ENCODE measurements at regions not wholly inside any gene's neighbourhood (a gene's known extent, or its start where the extent isn't known, plus 50 kb on each side); places are given as distances from the start of the nearest gene placed in this dataset.

DNA sequence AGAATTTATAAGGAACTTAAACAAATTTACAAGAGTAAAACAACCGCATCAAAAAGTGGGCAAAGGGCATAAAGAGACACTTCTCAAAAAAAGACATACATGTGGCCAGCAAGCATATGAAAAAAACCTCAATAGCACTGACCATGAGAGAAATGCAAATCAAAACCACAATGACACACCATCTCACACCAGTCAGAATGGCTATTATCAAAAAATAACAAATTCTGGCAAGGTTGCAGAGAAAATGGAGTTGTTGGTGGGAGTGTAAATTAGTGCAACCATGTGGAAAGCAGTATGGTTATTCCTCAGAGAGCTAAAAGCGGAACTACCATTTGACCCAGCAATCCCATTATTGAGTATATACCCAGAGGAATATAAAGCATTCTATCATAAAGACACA is 866.8 kb upstream of the TENM4 start:
- ChIA-PET CTCF (no interaction called here), POLR2A (no interaction called here)
- Histone ChIP-seq H3K4me1 (no peaks in the 10 kb centered on the region), H3K9me3 (no peaks in the 10 kb centered on the region), H3K4me2 (no peak overlapping the region), H3K27ac (no peak overlapping the region), H3K4me3 (no peak overlapping the region)
- no peak for ATAC-seq
- no peak for DNase-seq (ENCODE audit: low read depth in 1 of 2, low spot score in 1 of 2)
- no peak for TF ChIP-seq CHD4 (IDR thresholded peaks at IDR 0.05; ENCODE audit: borderline replicate concordance)
- no peak for TF ChIP-seq ZNF302 (CRISPR knock-in tag; IDR thresholded peaks at IDR 0.05)
- TF ChIP-seq EHF (CRISPR knock-in tag; IDR thresholded peaks at IDR 0.05) = no peak
- TF ChIP-seq RARB (CRISPR knock-in tag; IDR thresholded peaks at IDR 0.05) = no peak
- TF ChIP-seq FOXS1 (CRISPR knock-in tag; IDR thresholded peaks at IDR 0.05) = no peak
- no peak for TF ChIP-seq BHLHE40 (IDR thresholded peaks at IDR 0.05; ENCODE audit: low read depth, low read length)
- no peak for TF ChIP-seq PHF8 (IDR thresholded peaks at IDR 0.05; ENCODE audit: borderline replicate concordance, low read depth)
- TF ChIP-seq RFX5 (IDR thresholded peaks at IDR 0.05) = no peak
- TF ChIP-seq GATA3 (IDR thresholded peaks at IDR 0.05; ENCODE audit: borderline replicate concordance) = no peak
- TF ChIP-seq TFCP2L1 (CRISPR knock-in tag; IDR thresholded peaks at IDR 0.05) = no peak
- no peak for TF ChIP-seq NR3C1 (IDR thresholded peaks at IDR 0.05)
- no peak for TF ChIP-seq KDM1A (IDR thresholded peaks at IDR 0.05; ENCODE audit: low read depth)
- no peak for TF ChIP-seq PBX3 (IDR thresholded peaks at IDR 0.05)
- FAIRE-seq = no peak
- WGBS (ENCODE audit: missing lambda C conversion rate) = 44% methylated on average over 2 of the region's 2 CpGs

DNA sequence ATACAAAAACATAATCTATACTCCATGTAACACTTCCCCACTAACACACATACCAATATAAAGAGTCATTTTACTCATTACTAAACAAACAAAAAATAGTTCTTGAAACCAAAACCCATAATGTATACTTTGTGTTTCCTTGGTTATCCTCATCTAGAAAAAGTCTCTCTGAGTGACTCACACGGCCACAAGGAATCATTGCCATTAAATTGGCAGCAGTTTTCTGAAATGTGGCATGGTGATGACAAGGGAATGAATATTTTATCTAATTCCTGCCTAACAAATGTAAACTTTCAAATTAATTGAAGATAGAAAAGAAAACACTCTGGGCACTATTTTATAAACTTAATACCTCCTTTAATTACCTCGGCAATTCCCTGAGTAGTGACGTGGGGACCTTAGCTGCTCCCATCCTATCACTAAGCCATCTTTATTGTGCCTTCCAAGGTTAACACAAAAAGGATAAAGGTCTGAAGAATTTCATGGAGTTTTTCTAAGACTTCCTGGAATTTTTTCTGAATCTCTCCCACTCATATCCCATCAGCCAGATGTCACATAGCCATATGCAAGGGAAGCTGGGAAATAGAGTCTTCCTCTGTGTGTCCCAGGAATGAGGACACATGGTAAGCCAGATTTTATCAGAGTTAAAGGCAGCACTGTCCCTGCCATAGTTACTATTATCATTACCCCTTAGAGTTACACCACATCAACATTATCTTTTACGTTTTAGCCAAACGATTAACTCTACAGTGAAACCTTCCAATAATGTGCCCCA is 857.2 kb upstream of the TENM4 start:
- FAIRE-seq (no peak), DNase-seq (ENCODE audit: low read depth in 1 of 2, low spot score in 1 of 2) (peak in 1 of 2 experiments; percentile 13), ATAC-seq (no peak)
- no peaks in the 10 kb centered on the region for H3K4me1 ChIP-seq
- CTCF ChIA-PET = interaction anchor here (1.0 kb wide), 1 partner anchor 12 kb away, joined by 3 read pairs; no protein-coding TSS in a partner anchor
- H3K4me2 ChIP-seq = no peak overlapping the region
- H3K27ac ChIP-seq = no peak overlapping the region
- H3K4me3 ChIP-seq = no peak overlapping the region
- TF ChIP-seq ZFP36 (IDR thresholded peaks at IDR 0.05; ENCODE audit: borderline replicate concordance, partially characterized antibody) (no peak), MYC (IDR thresholded peaks at IDR 0.05; ENCODE audit: borderline replicate concordance, low read length) (no peak), BHLHE40 (IDR thresholded peaks at IDR 0.05; ENCODE audit: low read depth, low read length) (no peak), PBX3 (IDR thresholded peaks at IDR 0.05) (no peak), SMC3 (IDR thresholded peaks at IDR 0.05) (no peak), CHD2 (IDR thresholded peaks at IDR 0.05; ENCODE audit: low read length, partially characterized antibody) (no peak), RARB (CRISPR knock-in tag; IDR thresholded peaks at IDR 0.05) (no peak)
- WGBS (ENCODE audit: missing lambda C conversion rate) = 10% methylated on average over 5 of the region's 5 CpGs
- POLR2A ChIA-PET = no interaction called here
- no peaks in the 10 kb centered on the region; the same call in 2 of the 3 replicates for H3K9me3 ChIP-seq

GRCh38 chr11:80293293-80293692 is 852.5 kb upstream of the TENM4 start:
- ATAC-seq = no peak
- CTCF ChIA-PET = no interaction called here
- TF ChIP-seq POLR2A (IDR thresholded peaks at IDR 0.05; ENCODE audit: low read length) (no peak), MAFK (IDR thresholded peaks at IDR 0.05; ENCODE audit: partially characterized antibody) (no peak), RCOR1 (IDR thresholded peaks at IDR 0.05; ENCODE audit: low read depth, low read length) (no peak), PHF8 (IDR thresholded peaks at IDR 0.05; ENCODE audit: borderline replicate concordance, low read depth) (no peak), RAD21 (conservative IDR thresholded peaks at IDR 0.05 in 1 of 2, IDR thresholded peaks at IDR 0.05 in 1 of 2) (no peak), CEBPB (IDR thresholded peaks at IDR 0.05) (no peak)
- TF ChIP-seq, protein P1, sequence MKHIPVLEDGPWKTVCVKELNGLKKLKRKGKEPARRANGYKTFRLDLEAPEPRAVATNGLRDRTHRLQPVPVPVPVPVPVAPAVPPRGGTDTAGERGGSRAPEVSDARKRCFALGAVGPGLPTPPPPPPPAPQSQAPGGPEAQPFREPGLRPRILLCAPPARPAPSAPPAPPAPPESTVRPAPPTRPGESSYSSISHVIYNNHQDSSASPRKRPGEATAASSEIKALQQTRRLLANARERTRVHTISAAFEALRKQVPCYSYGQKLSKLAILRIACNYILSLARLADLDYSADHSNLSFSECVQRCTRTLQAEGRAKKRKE (CRISPR knock-in tag; IDR thresholded peaks at IDR 0.05; ENCODE audit: low read depth) = no peak

More at GRCh38 chr11:80293293-80293692, 852.5 kb upstream of the TENM4 start:
- Histone ChIP-seq H3K4me2 (no peak overlapping the region), H3K4me3 (no peak overlapping the region), H3K27ac (no peak overlapping the region), H3K9me3 (no peaks in the 10 kb centered on the region; the same call in 2 of the 3 replicates), H3K4me1 (no peaks in the 10 kb centered on the region)
- DNase-seq (ENCODE audit: low read depth in 1 of 2, low spot score in 1 of 2) = no peak
- FAIRE-seq = no peak
- WGBS (ENCODE audit: missing lambda C conversion rate) = 32% methylated on average over 2 of the region's 2 CpGs
- POLR2A ChIA-PET = no interaction called here
